Activated CD4-positive, CD25-positive, alpha-beta regulatory T cell treated with anti-CD3 and anti-CD28 coated beads, Interleukin-2, amount 50 U/mL, for 24 hours (primary cell): ENCODE measurements at regions not wholly inside any gene's neighbourhood (a gene's known extent, or its start where the extent isn't known, plus 50 kb on each side); places are given as distances from the start of the nearest gene placed in this dataset.
"Not testable (repeated sequence)": the region's sequence is repeated elsewhere in the genome, so short reads cannot be mapped to it uniquely, and the experiment has no call there.

Experiments used
- ATAC-seq, 2 donors: fragments of 150-1000 bp; cut with Tn5 transposase; one replicate each; pipeline ENCODE4 v1.10.0; 2021; ENCODE audit warnings: mild to moderate bottlenecking in 1 of 2, moderate library complexity in 1 of 2

DNA sequence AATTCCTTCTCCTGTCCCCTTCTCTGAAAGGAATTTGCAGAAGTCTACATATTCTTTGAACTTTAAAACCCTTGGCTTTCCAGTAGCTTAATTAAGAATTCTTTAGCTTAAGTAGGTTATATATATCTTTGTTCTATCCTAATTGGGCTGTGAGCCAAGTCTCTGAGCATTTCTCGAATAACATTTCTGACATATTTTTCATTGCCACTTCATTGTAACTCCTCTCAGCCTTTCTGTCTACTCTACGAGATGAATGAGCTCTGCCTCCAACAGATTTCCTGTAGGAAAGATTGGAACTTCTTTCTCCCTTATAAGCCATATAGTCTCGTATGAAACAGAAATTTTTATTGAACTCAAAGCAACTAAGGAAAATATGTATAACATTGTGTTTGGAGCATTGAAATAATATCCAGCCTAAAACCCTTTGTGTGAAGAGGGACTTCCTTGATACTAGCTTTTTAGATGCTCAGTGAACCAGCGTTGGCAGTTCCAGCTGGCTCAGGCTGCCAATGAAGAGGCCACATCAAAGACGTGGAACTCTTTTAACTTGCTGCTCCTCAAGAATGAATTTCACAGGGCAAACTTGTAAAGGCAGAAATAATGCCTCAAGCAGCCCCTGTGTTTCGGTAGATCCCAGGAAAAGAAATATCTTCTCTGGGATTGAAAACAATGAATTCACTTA is 87.7 kb upstream of the NOX3 start:
- ATAC-seq, result no peak

DNA sequence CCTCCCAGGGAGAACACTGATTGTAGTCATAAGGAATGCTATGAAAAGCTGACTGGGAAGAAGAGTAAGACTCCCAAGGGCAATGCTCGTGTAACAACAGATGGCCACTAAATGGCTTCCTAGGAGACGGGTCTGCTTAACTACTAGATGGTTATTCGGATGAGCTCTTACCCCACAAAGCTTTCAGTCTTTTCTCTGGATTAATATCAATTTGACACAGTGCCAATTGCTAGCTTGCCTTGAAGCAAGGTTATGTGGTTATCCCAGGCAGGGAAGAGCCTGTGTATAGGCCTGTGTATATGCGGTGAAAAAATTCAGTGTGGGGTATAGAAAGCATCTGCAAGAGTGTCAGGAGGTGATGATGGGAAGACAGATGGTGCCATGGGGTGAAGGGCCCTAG is 86.4 kb upstream of the NOX3 start:
- no peak for ATAC-seq

DNA sequence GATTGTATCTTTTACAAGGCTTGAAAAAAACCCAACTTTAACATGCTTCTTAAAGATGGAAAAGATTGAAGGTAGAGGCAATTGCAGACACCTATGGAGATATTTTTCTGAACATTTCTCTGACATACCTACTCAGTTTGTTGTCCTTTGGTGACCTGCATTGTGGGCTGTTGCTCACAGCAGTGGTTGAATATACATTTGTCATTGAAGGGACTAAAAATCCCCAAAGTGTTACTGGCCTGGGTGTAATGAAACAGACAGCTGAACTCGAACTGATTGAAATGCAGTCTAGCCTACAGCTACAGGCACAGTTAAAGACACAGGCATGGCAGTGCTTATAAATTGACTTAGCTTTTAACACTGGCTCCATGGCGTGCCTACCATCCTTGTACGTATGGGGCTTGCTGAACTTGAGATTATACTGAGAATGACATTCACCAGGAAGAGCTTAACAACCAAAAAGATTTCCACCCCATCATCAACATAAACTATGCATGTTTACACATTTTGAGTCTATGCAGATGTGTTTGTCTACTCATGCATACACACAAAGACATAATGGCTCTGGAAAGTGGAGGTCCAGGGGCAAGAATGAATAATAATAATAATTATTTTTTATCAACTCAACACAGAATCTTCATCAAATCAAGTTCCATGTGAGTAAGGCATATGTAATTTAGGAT is 83.2 kb upstream of the NOX3 start:
- ATAC-seq, result peak in 1 of 2 donors; percentile 38

DNA sequence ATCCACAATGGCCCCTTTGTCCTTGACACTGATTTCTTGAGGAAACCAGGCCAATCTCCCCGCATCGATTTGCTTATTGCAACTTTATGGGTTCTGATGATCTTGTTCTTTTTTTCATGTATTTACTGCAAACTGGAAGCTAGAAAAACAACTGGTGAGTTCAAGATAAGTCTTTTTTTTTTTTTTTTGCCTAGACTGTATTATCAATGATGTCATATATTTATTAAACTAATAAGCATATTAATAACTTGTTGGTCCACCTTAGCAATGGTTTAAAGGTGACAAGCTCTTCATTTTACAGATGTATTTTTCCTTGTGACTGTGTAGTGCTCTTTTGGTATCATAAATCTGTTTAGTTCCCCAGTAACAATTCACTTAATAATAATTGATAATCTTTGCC is 79.0 kb upstream of the NOX3 start:
- no peak for ATAC-seq

DNA sequence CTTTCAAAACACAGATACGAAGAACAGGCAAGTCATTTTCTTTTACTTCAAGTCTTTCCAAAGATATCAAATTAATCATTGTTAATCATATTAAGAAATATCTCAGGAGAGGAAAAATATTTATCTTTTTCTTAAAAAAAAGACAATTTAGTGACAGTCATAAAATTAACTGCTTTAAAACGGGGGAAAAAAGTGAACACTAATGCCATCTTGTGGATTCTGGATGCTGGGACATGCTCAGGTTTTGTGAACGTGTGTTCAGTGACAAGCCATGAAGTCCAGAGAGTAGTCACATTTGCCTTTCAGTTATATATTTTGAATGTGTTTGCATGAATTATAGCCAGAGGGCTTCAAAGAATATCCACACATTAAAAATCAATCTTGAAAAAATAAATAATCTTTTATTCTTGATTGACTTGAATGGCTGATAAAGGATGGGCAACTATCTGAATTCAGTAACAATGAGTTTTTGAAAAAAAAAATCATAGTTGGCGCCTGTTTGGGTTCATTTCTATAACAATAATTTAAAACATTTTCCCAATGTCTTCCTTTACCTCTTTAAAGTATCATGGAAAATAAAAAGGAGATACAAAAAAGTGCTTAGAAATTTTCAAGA is 74.7 kb upstream of the NOX3 start:
- ATAC-seq, result peak; percentile 45 to 63

DNA sequence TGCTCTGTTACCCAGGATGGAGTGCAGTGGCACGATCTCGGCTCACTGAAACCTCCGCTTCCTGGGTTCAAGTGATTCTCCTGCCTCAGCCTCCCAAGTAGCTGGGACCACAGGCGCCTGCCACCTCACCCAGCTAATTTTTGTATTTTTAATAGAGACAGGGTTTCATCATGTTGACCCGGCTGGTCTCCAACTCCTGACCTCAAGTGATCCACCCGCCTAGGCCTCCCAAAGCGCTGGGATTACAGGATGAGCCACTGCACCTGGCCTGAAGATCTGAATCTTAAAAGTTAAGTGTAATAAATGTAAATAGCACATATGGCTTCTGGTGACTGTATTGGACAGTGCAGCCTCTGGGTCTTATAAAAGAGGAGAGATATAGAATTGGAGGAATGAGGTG is 74.2 kb upstream of the NOX3 start:
- not testable (repeated sequence) for ATAC-seq

DNA sequence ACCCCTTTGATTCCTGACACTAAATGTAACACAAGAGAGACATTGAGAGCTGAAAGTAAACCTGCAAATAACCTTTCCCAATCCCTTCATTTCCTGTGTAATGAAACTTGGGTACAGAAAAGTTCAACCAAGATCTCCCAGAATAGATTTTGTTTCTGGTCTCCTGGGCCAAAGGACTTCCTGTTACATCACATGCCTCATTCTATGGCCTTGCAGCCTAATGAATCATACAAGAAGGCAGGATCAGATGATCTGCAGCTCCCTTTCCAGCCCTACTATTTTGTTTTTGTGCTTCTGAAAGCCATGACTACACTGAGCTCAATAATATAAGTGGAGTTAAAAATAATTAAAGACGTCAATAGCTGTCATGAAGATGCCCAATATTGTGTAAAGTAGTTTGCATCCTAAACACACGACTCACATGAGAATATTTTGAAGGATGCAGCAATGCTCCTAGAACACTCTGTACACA is 73.4 kb upstream of the NOX3 start:
- ATAC-seq, result peak in 1 of 2 donors; percentile 9

DNA sequence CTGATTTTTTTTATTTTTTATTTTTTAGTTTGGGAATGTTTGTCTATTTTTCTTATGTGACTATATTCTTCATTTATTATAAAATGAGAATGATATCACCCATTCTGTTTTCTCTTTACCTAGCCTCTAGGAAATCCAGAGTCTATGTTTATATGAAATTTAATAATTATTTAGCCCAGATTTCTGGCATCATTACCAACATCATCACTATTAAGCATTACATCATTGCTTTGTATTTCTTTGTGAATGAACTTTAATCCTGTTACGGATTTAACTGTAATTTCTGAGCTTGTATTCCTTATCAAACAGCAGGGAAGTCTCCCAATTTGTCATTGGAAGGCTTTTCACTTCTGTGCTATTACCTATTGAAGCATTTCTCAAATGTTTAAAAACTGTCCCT is 72.7 kb upstream of the NOX3 start:
- ATAC-seq, result no peak

DNA sequence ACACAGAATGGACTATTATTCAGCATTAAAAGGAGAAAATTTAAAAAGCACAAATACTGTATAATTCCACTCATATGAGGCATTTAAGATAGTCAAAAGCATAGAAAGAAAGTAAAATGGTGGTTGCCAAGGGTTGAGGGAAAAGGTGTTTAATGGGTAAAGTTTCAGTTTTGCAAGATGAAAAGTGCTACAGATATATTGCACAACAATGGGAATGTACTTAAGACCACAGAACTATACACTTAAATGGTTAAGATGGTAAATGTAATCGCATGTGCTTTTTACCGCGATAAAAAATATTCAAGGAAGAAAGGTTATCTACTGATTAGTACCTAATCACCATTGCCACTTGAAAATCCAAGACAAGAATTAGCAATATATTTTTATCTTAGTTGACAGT is 71.8 kb upstream of the NOX3 start:
- ATAC-seq, result no peak

DNA sequence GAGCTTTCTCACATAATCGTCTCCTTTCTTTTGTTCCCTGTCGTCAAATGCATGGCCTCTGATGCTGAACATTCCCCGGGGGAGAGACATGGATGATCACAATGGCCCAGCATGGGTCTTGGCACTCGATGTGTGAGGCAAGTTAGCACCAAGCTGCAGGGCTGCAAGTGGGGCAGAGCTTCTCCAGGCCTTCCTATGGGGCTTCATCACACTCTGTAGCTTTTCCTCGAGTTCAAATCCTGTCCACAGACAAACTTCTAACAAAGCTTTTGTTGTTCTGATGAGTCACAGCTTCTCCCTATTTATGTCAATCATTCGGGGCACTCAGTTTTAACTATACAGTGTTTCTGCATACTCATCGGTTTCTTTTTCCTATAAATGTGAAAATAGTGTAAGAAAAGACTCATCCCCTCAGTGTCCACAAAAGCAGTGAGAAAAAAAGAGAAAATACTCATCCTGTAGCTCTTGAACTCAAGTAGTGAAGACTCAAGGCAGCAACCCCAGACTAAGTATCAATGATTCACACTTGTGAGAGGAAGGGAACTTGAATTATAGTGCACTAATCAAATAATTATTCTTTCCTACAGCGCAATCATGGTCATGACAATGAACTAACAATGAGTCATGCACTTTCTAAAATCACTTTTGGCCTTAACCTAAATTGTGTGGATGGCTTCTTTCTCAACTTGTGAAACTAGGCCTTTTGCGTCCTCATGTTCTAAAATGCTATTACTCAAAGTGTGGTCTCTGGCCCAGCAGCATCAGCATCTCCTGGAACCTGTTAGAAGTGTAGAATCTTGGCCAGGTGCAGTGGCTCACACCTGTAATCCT is 68.4 kb upstream of the NOX3 start:
- ATAC-seq, result peak; percentile 88

DNA sequence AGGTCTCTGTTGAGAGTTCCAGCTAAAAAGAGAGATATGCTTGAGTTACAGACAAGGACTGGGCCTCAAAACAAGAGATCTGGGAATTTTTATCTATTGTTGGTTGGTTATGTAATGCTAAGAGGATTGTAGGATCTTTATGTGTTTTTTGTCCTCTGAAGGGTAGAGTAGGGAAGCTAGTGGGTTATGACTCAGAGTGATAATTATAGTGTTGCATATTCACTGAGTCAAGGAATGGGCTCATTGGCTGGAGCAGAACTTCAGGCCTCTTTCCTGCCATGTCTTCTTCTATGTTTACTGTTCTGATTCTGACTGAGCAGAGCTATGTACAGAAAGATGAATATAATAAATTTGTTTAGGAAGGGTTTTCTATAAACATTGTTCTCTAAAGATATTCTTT is 66.1 kb upstream of the NOX3 start:
- no peak for ATAC-seq

DNA sequence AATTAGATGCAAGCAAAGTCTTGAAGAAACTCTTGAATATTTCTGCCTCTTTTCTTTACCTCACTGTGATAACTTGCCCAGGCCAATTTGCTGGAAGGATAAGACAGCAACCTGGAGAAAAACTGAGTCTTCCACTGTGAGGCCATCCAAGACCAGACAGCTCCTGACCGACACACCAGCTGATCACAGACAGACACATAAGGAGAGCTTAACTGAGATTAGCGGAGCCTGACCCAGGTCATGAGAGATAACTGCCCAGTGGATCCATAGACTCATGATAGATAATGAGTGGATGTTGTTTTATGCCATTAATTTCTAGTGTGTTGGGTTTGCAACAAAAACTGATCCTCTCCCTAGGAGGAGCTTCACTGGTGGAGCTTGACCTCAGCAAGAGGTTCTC is 64.4 kb upstream of the NOX3 start:
- no peak for ATAC-seq

DNA sequence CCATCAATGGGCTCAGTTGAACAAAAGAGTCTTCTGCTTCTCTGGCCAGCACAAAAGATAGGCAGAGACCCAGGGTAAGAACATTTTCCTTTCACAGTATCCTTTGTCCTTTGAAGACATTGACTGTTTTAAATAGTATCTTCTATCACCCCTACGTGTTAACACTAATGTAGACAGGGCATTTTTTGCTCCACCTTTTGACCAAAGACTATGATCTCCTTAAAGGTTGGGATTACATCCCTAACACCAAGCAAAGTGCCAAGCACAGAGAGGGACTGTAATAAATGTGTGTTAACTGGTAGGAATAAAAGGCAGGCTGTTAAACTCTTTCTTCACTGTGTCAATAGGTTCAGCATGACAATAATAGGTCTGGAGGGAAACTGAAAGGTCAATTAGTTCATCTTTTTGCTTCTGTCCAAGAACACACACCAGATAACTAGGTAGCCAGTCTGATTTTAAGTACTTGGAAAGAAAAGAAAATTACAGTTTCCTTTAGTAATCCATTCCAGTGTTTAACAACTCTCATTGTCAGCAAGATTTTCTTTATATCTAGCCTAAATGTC is 63.6 kb upstream of the NOX3 start:
- ATAC-seq, result no peak

DNA sequence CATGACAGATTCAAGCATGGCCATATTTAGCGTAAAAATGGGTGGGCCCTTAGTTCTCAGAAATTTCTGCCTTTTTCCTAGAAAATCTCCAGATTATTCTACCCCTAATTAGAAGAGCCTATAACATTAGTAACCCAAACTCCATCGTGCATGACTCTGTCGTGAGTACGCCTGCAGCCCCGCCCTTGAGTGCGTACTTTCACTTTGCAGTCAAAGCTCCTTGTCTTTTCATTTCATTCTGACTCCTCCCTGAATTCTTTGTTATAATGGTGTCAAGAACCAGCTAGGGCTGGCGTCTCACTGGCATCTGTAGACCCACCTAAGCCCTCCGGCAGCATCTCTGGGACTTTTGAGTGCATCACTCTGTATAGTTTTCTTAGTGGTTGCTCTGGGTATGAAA is 61.7 kb upstream of the NOX3 start:
- no peak for ATAC-seq

DNA sequence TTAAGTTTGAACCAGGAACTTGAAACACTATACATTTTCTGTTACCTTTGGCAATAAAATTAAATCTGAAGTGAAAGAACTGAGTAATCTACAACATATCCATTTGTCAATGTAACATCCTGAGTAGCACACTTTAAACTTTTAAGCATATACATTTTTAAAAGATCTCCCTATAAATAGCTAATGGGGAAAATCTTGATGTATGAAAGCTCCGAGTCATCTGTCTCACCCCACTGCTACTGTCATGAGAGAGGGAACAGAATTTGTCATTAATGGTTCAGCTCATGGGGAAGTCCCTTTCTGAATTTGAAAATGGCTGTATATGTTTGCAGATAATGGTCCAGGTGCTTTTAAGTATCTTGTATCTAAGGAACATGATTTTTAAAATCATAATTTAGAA is 55.2 kb upstream of the NOX3 start:
- ATAC-seq, result peak; percentile 96 to 99

DNA sequence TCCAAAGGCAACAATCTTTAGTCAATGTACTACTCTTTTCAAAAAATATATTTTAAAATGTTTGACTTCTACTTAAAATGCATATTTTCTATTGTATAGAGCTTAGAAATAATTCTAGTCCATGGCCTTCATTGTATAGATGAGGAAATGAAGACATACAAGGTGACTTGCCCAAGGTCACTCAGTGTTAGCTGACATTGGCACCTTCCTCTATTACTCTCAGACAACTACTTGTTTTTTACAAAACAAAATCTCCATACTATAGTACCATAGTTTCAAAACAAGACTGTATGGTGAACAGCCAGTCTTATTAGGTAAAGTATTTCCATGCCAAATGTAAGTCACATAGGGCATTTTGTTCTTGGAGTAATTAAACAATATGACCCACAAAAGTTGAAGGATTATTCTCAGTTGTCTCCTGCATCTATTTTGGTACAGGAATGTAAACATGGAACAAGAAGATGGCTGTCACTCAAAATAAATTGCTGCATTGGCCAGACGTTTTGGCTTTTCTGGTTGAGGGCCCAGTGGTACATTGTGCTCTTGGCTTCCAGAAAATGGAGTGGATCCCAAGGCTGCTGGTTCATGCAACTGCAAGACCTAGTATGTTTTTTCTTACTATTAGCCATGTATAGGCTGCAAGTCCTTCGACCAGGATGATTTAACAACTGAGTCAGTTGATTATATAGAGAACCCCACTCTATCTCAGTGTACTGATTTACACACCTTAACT is 54.3 kb upstream of the NOX3 start:
- ATAC-seq, result no peak

DNA sequence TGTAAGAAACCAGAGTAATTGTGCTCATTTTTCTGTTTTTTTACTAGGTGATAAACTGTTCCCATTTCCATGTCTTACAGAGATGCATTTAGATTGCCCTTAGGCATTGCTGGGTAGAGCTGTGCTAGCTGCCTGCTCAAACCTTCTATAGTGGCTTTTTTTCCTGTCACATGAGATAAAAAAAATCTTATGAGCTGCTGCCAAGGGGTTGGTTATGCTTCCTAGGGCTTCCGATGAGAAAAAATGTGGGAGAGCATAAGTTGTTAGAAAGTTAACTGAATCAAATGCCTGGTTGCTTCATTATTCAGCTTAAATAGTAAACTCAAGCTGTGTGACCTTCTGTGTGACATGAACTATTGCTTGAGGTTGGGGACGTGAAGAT is 50.0 kb upstream of the NOX3 start:
- ATAC-seq, result no peak
